ENCODE measurements at regions not wholly inside any gene's neighbourhood (a gene's known extent, or its start where the extent isn't known, plus 50 kb on each side); places are given as distances from the start of the nearest gene placed in this dataset.
"Not testable (repeated sequence)": the region's sequence is repeated elsewhere in the genome, so short reads cannot be mapped to it uniquely, and the experiment has no call there.

GRCh38 chr12:32975122-32975521 is 78.5 kb upstream of the PKP2 start:
- no peak for DNase-seq (ENCODE audit: low read depth, low spot score)
- no peak overlapping the region for H3K4me3 ChIP-seq (ENCODE audit: low read length)

GRCh38 chr12:32970465-32971110 is 74.0 kb upstream of the PKP2 start:
- H3K4me3 ChIP-seq (ENCODE audit: low read length): no peak overlapping the region
- DNase-seq (ENCODE audit: low read depth, low spot score): no peak

DNA sequence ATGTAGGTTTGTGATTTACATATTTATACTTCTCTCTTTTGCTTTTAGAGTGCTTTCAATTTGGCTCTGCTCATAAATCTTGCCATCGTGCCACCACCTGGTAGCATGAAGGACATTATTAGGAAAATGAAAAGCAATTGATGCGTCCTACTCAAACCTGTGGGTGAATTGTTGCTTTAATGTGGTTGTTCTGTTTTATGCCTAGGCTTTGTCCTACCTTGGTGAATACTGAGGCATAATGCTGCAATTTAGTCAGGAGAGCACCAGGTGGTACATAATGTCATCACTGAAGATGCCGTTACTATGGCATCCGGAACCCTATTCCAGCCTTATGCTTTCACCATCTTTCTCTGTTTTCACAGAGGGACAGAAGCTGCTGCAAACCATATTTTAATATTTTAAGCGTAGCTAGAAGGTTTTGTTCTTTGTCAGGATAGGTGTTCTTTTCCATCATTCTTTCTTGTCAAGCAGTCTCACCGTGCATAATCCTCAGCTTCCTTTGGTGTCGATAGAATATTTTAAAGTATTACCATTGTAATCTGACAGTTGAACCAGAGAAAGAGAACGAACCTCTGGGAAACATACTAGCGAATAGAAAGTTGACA is 68.5 kb upstream of the PKP2 start:
- DNase-seq (ENCODE audit: low read depth, low spot score): no peak

DNA sequence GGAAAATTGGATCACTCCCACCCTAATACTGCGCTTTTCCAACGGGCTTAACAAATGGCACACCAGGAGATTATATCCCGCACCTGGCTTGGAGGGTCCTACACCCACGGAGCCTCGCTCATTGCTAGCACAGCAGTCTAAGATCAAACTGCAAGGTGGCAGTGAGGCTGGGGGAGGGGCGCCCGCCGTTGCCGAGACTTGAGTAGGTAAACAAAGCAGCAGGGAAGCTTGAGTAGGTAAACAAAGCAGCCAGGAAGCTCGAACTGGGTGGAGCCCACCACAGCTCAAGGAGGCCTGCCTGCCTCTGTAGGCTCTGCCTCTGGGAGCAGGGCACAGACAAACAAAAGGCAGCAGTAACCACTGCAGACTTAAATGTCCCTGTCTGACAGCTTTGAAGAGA is 59.8 kb upstream of the PKP2 start:
- DNase-seq (ENCODE audit: low read depth, low spot score); H3K4me3 ChIP-seq (ENCODE audit: low read length): not testable (repeated sequence)

More for the DNA sequence above, 68.5 kb upstream of the PKP2 start:
- H3K4me3 ChIP-seq (ENCODE audit: low read length): no peak overlapping the region

DNA sequence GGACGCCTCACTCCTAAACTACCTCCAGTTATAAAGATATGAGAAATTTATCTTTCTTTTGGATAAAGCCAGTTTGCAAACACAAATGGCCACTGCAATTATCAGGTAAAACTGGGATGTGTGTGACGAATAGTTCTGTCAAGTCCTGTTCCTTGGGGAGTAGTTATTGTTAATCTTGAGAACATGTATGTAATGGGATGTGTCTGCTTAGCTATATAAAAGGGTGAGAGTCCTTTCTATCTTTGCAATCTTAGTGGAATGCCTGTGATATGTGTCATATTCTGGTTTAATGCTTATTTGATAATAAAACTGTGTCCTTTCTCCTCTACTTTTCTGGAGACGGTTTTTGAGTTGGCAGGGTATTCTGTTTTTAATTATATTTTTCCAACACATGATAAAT is 56.1 kb upstream of the PKP2 start:
- H3K4me3 ChIP-seq (ENCODE audit: low read length): no peak overlapping the region
- no peak for DNase-seq (ENCODE audit: low read depth, low spot score)

DNA sequence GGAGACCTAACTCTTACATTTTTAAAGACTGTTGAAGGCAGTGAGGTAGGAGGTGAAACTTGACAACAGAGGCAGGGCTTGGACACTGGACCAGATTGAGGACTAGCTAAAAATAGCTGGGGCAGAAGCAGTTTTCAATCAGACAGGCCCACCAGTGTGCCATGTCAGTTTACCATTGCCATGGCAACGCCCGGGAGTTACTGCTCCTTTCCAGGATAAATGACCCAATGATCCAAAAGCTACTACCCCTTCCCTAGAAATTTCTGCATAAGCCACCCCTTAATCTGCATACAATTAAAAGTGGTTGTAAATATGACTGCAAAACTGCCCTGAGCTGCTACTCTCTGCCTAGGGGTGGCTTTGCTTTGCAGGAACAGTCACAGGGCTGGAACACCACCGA is 53.2 kb upstream of the PKP2 start:
- DNase-seq (ENCODE audit: low read depth, low spot score): no peak
- H3K4me3 ChIP-seq (ENCODE audit: low read length): no peak overlapping the region

DNA sequence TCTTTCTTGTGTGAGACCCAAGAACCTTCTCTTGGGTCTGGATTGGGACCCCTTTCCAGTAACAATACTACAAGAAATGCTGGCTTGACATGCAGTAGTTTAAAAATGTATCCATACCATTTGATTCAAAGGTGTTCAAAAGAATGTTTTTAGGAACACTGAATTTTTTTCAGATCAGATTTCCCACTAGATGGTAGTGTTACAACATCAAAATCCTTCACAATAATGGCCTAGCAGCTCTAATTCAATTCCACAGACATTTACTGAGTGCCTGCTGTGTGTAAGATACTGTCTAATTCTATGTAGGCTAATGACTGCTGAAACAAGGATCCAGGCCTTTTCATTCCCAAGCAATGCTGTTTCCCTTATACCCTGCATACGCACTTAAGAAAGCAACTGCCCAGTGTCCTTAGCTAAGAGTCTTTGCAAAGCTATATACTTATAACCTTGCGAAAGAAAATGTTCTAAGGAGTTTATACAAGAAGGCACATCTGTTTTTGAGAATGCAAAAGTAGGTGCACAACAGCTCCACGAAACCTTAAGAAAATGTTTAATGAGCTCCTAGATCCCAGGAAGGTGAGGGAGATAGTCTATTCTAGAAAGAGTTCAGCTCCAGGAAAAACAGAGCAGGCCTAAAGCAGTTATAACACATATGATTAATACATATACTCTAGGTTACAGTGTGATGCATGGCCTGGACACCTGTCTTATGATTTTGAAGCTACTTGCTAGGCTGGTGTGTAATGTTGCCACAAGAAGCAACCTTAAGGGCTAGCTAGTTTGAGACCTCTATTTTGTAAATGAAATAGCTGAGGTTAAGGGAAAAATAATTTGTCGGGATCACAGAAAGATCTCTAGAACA is 50.9 kb upstream of the PKP2 start:
- no peak overlapping the region for H3K4me3 ChIP-seq (ENCODE audit: low read length)
- peak; percentile 23 for DNase-seq (ENCODE audit: low read depth, low spot score)

- DNase-seq (ENCODE audit: low read depth, low spot score): no peak
- no peak overlapping the region for H3K4me3 ChIP-seq (ENCODE audit: low read length)
Measured at GRCh38 chr12:32946504-32947131, 50.0 kb upstream of the PKP2 start.

All from Jurkat, Clone E6-1 (cell line).